Mucosa of descending colon (tissue), 3 donors: ENCODE measurements at regions not wholly inside any gene's neighbourhood (a gene's known extent, or its start where the extent isn't known, plus 50 kb on each side); places are given as distances from the start of the nearest gene placed in this dataset.

Source experiments
- ATAC-seq: fragments of 200-7000 bp; cut with Tn5 transposase; one replicate; pipeline ENCODE4 v1.9.1; 2020; ENCODE audit warnings: mild to moderate bottlenecking, moderate library complexity
- DNase-seq, 3 donors: peaks; one replicate each; pipeline ENCODE4 v3.0.0-alpha.2; 2020
- H3K36me3 ChIP-seq: fragments of 200-600 bp; one replicate; pipeline ENCODE4 v1.8.0; 2021; ENCODE audit warnings: low read depth, mild to moderate bottlenecking
- H3K4me1 ChIP-seq: fragments of 200-600 bp; one replicate; pipeline ENCODE4 v1.8.0; 2021; ENCODE audit warnings: low read depth, mild to moderate bottlenecking
- H3K4me3 ChIP-seq: fragments of 200-600 bp; one replicate; pipeline ENCODE4 v1.8.0; 2021; ENCODE audit warnings: mild to moderate bottlenecking
- H3K9me3 ChIP-seq: fragments of 200-600 bp; one replicate; pipeline ENCODE4 v1.8.0; 2021; ENCODE audit warnings: mild to moderate bottlenecking
- CTCF ChIP-seq: fragments of 200-600 bp; IDR thresholded peaks from one replicate; pipeline ENCODE4 v1.8.0; 2022; ENCODE audit warnings: antibody characterized with exemption, mild to moderate bottlenecking
- intact Hi-C, 2 donors: fragments of 100-400 bp; cut with DNase I in 1 of 2; cut with micrococcal nuclease in 1 of 2; formaldehyde crosslinking; loops; one replicate each; pipeline versions ENCODE4 v1.11.0 to v1.11.1; 2022; cut with DNase I, micrococcal nuclease
- donor health status: DM: no; HTN: no; CAD: no; lungs with moderate emphysema.
- donor health status: DM: no; HTN: no; CAD: no.
- donor health status: DM: no; HTN: yes; CAD: no.

GRCh38 chr5:171595801-171596231 is 176.4 kb downstream of the FGF18 start:
- intact Hi-C loops: no loop called here
- ATAC-seq (no peak), DNase-seq (no peak)
- Histone ChIP-seq H3K36me3 (no peaks in the 10 kb centered on the region), H3K4me3 (no peak overlapping the region), H3K9me3 (no peaks in the 10 kb centered on the region), H3K4me1 (no peaks in the 10 kb centered on the region)
- TF ChIP-seq CTCF: no peak

GRCh38 chr5:171596391-171596878 is 177.0 kb downstream of the FGF18 start:
- DNase-seq (no peak), ATAC-seq (no peak)
- no peaks in the 10 kb centered on the region for H3K4me1 ChIP-seq
- intact Hi-C loops: no loop called here
- no peaks in the 10 kb centered on the region for H3K36me3 ChIP-seq
- TF ChIP-seq CTCF: no peak
- no peaks in the 10 kb centered on the region for H3K9me3 ChIP-seq
- no peak overlapping the region for H3K4me3 ChIP-seq

GRCh38 chr5:171597946-171598640 is 178.6 kb downstream of the FGF18 start:
- no peak for DNase-seq
- Histone ChIP-seq H3K9me3 (no peaks in the 10 kb centered on the region), H3K36me3 (no peaks in the 10 kb centered on the region), H3K4me1 (no peaks in the 10 kb centered on the region), H3K4me3 (no peak overlapping the region)
- no peak for TF ChIP-seq CTCF
- no peak for ATAC-seq
- intact Hi-C loops: no loop called here

- intact Hi-C loops: no loop called here
- Histone ChIP-seq H3K4me1 (no peaks in the 10 kb centered on the region), H3K9me3 (no peaks in the 10 kb centered on the region), H3K36me3 (no peaks in the 10 kb centered on the region), H3K4me3 (no peak overlapping the region)
- ATAC-seq: no peak
- no peak for TF ChIP-seq CTCF
- DNase-seq: no peak
Measured at GRCh38 chr5:171598641-171599152, 179.2 kb downstream of the FGF18 start.

- DNase-seq (no peak), ATAC-seq (no peak)
- intact Hi-C loops: no loop called here
- Histone ChIP-seq H3K36me3 (no peaks in the 10 kb centered on the region), H3K4me1 (no peaks in the 10 kb centered on the region), H3K4me3 (no peak overlapping the region), H3K9me3 (no peaks in the 10 kb centered on the region)
- no peak for TF ChIP-seq CTCF
Measured at GRCh38 chr5:171599411-171599810, 180.0 kb downstream of the FGF18 start.
